MM.1S (cell line): ENCODE measurements at regions not wholly inside any gene's neighbourhood (a gene's known extent, or its start where the extent isn't known, plus 50 kb on each side); places are given as distances from the start of the nearest gene placed in this dataset.

ENCODE experiments used
- DNase-seq: peaks from one replicate; pipeline ENCODE4 v3.0.0-alpha.2; 2015
- H2AFZ ChIP-seq: fragments of 300-600 bp; sonication (generic); 2 replicates; pipeline ENCODE4 v1.6.0; 2016; ENCODE audit warnings: antibody characterized with exemption, low read length
- H3F3A ChIP-seq: fragments of 300-600 bp; sonication (generic); 2 replicates; pipeline ENCODE4 v1.6.1; 2016; ENCODE audit warnings: mild to moderate bottlenecking, antibody characterized with exemption, low read length, moderate library complexity, mixed read lengths; ENCODE audit not compliant: insufficient read depth
- H3K27ac ChIP-seq: fragments of 300-600 bp; sonication (generic); 2 replicates; pipeline ENCODE4 v1.5.1; 2016; ENCODE audit warnings: mild to moderate bottlenecking, low read length
- H3K27me3 ChIP-seq: fragments of 300-600 bp; sonication (generic); replicated peaks from 2 replicates; pipeline ENCODE4 v1.6.0; 2016; ENCODE audit warnings: low read length; ENCODE audit not compliant: insufficient read depth
- H3K36me3 ChIP-seq: fragments of 300-600 bp; sonication (generic); replicated peaks from 2 replicates; pipeline ENCODE4 v1.6.1; 2016; ENCODE audit warnings: mild to moderate bottlenecking, low read length, mixed read lengths; ENCODE audit not compliant: insufficient read depth
- H3K4me1 ChIP-seq: fragments of 300-600 bp; sonication (generic); 2 replicates; pipeline ENCODE4 v1.6.1; 2016; ENCODE audit warnings: low read length, mixed read lengths
- H3K4me2 ChIP-seq: fragments of 300-600 bp; sonication (generic); 2 replicates; pipeline ENCODE4 v1.6.0; 2016; ENCODE audit warnings: low read depth, low read length
- H3K4me3 ChIP-seq: fragments of 300-600 bp; sonication (generic); 2 replicates; pipeline ENCODE4 v1.5.1; 2016; ENCODE audit warnings: low read length, mixed read lengths
- H3K79me2 ChIP-seq: fragments of 300-600 bp; sonication (generic); 2 replicates; pipeline ENCODE4 v1.6.1; 2016; ENCODE audit warnings: mixed run types, low read length, mixed read lengths
- H3K9ac ChIP-seq: fragments of 300-600 bp; sonication (generic); 2 replicates; pipeline ENCODE4 v1.6.1; 2016; ENCODE audit warnings: low read length, mixed read lengths
- H3K9me2 ChIP-seq: fragments of 300-600 bp; sonication (generic); replicated peaks from 2 replicates; pipeline ENCODE4 v1.6.1; 2016; ENCODE audit warnings: mild to moderate bottlenecking, low read length, mixed read lengths; ENCODE audit not compliant: insufficient read depth
- H3K9me3 ChIP-seq: fragments of 300-600 bp; sonication (generic); replicated peaks from 2 replicates; pipeline ENCODE4 v1.6.1; 2016; ENCODE audit warnings: mild to moderate bottlenecking, low read length, mixed read lengths; ENCODE audit not compliant: insufficient read depth
- H4K20me1 ChIP-seq: fragments of 300-600 bp; sonication (generic); 2 replicates; pipeline ENCODE4 v1.6.1; 2016; ENCODE audit warnings: mild to moderate bottlenecking, low read length, moderate library complexity, mixed read lengths; ENCODE audit not compliant: insufficient read depth
- CTCF ChIP-seq: fragments of 300-600 bp; sonication (generic); IDR thresholded peaks from 2 replicates; pipeline ENCODE4 v1.5.1; 2016; ENCODE audit warnings: antibody characterized with exemption, low read length, mixed read lengths
- EZH2 ChIP-seq: fragments of 300-600 bp; sonication (generic); optimal IDR thresholded peaks from 2 replicates; pipeline ENCODE3; 2017; ENCODE audit warnings: low read depth, mild to moderate bottlenecking, antibody characterized with exemption, low read length, mixed read lengths
- EZH2phosphoT487 ChIP-seq: fragments of 300-600 bp; sonication (generic); IDR thresholded peaks from 2 replicates; pipeline ENCODE4 v1.6.1; 2018; ENCODE audit warnings: antibody characterized with exemption, low read length

DNA sequence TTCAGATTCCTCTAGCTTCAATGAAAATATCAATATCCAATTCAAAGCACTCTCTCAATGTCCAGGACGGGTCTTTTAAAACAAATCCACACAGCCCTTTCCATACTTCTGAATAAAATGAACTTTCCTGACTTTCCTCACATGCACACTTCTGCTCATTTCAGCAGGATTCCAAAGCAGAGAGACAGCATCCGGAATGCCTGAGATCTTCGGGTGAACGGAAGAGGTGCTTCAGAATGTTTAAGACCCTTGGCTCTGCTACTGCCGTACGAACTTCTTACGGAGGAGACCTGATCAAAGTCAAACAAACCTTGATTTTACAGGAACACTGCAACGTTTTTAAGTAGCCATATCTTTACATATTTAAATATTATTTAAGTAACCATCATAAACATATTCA lies 245.7 kb downstream of the PTBP2 start:
- H3K4me2 ChIP-seq: no peak overlapping the region

GRCh38 chr1:96968541-96968940 lies 247.0 kb downstream of the PTBP2 start:
- Histone ChIP-seq H3K27me3 (no peaks in the 10 kb centered on the region), H3K4me1 (no peaks in the 10 kb centered on the region), H3K9ac (no peak overlapping the region), H3K9me2 (no peaks in the 10 kb centered on the region), H3K4me2 (no peak overlapping the region), H3K9me3 (no peaks in the 10 kb centered on the region), H3K4me3 (no peak overlapping the region), H3K27ac (no peak overlapping the region), H3F3A (no peaks in the 10 kb centered on the region), H3K36me3 (no peaks in the 10 kb centered on the region), H4K20me1 (no peaks in the 10 kb centered on the region), H3K79me2 (no peaks in the 10 kb centered on the region), H2AFZ (no peak overlapping the region)
- DNase-seq: no peak
- TF ChIP-seq EZH2 (no peak), CTCF (no peak), EZH2phosphoT487 (no peak)

More for the DNA sequence above, 245.7 kb downstream of the PTBP2 start:
- no peaks in the 10 kb centered on the region for H3K4me1 ChIP-seq
- DNase-seq: no peak
- TF ChIP-seq CTCF (no peak), EZH2 (no peak), EZH2phosphoT487 (no peak)
- no peaks in the 10 kb centered on the region for H3F3A ChIP-seq
- no peaks in the 10 kb centered on the region for H3K36me3 ChIP-seq
- H3K27ac ChIP-seq: no peak overlapping the region
- H3K9ac ChIP-seq: no peak overlapping the region
- no peak overlapping the region for H2AFZ ChIP-seq
- no peaks in the 10 kb centered on the region for H3K9me3 ChIP-seq
- H4K20me1 ChIP-seq: no peaks in the 10 kb centered on the region
- no peaks in the 10 kb centered on the region for H3K27me3 ChIP-seq
- no peaks in the 10 kb centered on the region for H3K79me2 ChIP-seq
- no peaks in the 10 kb centered on the region for H3K9me2 ChIP-seq
- H3K4me3 ChIP-seq: no peak overlapping the region

- Histone ChIP-seq H3K9me2 (no peaks in the 10 kb centered on the region), H4K20me1 (no peaks in the 10 kb centered on the region), H3K36me3 (no peaks in the 10 kb centered on the region), H3K9ac (no peak overlapping the region), H3K27ac (no peak overlapping the region), H3K4me1 (no peaks in the 10 kb centered on the region), H3K4me2 (no peak overlapping the region), H3K27me3 (no peaks in the 10 kb centered on the region), H3K4me3 (no peak overlapping the region), H3K9me3 (no peaks in the 10 kb centered on the region), H3K79me2 (no peaks in the 10 kb centered on the region), H3F3A (no peaks in the 10 kb centered on the region), H2AFZ (no peak overlapping the region)
- no peak for DNase-seq
- TF ChIP-seq EZH2phosphoT487: no peak
- TF ChIP-seq EZH2: no peak
- TF ChIP-seq CTCF: no peak
These were observed 247.4 kb downstream of the PTBP2 start for GRCh38 chr1:96968983-96969382.
